ENCODE measurements at regions not wholly inside any gene's neighbourhood (a gene's known extent, or its start where the extent isn't known, plus 50 kb on each side); places are given as distances from the start of the nearest gene placed in this dataset.

DNA sequence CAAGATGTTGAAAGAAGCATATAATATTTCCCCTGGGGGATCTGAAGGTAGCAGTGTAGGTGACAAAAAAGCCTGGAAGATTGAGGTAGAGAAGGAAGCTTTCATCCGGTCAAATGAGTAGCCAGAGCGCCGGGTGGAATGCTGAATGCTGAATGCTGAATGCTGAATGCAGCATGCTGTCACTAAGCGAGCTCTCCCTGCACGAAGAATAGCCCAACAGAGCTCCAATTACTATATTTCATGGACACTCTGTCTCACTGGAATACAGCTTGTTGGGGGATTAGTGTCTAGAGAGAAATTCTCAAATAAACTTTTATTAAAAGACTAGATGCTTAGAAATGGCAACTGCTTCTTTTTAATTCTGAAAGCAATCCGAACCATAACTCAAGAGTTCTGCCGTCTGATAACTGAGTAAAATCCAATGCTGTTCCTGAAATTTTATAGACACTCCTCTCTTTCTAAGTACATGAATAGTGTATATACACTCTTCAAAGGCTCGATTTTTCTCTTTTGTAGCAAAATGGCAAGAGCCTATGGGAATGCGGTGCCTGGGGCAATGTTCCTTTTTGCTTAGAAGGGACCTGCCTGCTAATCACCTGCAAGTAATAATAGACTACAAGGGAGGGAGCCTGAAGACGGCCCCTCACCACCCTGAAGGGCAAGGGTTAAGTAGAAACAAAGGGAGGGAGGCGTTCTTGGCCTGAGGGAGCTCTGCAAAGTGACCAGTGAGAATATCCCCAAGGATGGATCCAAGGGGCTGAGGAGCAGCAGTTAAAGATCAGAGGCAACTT is 203.7 kb upstream of the ESRRG start:
- H3K9ac ChIP-seq (ENCODE audit: low read depth, low read length), result no peak overlapping the region
- no peaks in the 10 kb centered on the region for H3K36me3 ChIP-seq (ENCODE audit: insufficient read depth, low read length)
- H3K4me1 ChIP-seq (ENCODE audit: insufficient read depth, low read length), result peaks cover 30% of the 10 kb centered on the region
- H3K9me3 ChIP-seq (ENCODE audit: control insufficient read depth, insufficient read depth, low read length), result no peaks in the 10 kb centered on the region

DNA sequence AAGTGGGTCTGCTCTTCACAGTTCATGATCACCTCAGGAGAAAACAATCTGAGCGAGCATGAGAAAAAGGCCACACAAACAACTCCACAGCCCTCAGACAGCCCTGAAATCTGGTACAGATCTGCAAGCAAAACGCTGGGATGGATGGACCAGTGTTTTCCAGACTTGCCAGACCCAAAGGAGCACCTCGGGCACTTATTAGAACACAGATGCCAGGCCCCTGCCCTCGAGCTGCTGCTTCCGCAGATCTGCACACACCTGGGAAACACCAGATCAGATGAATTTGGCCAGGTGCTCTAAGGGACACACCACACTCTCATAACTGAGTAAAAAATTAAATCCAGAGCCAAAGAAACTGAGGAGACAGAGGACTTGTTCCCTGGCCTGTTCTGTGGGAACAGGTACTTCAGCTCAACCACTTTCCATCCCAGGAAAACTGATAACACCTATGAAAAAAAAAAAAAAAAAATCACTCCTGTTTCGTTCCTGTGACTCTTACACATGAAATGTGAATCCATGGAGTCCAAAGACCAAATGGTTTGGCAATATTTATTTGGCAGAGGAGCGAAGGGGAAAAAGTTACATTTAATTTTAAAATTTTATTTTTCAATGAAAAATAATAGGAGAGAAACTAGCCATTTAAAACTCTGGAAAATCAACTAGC is 202.9 kb upstream of the ESRRG start:
- Histone ChIP-seq H3K9me3 (ENCODE audit: control insufficient read depth, insufficient read depth, low read length) (no peaks in the 10 kb centered on the region), H3K36me3 (ENCODE audit: insufficient read depth, low read length) (no peaks in the 10 kb centered on the region), H3K4me1 (ENCODE audit: insufficient read depth, low read length) (peaks cover 30% of the 10 kb centered on the region), H3K9ac (ENCODE audit: low read depth, low read length) (no peak overlapping the region)

- Histone ChIP-seq H3K9ac (ENCODE audit: low read depth, low read length) (no peak overlapping the region), H3K36me3 (ENCODE audit: insufficient read depth, low read length) (no peaks in the 10 kb centered on the region), H3K9me3 (ENCODE audit: control insufficient read depth, insufficient read depth, low read length) (no peaks in the 10 kb centered on the region), H3K4me1 (ENCODE audit: insufficient read depth, low read length) (peaks cover 19% of the 10 kb centered on the region)
Measured at GRCh38 chr1:216924732-216925131, 201.5 kb upstream of the ESRRG start.

DNA sequence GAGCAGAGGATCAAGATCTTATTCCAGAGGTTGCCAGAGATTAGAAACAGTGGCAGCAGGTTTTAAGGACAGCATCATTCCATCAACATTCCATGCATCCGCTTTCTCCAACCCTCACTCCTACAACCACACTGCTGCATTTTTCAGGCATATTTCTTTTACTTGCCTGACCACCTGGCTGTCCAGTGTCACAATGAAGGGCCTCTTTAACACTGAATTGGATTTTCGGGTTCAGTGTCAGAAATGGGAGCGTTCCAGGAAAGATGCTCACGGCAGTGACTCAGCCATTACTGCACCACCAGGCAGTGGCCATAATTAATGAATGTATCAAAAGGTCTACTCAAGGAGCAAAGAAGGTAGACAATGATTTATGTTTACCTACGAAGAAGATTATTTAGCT is 200.4 kb upstream of the ESRRG start:
- no peaks in the 10 kb centered on the region for H3K9me3 ChIP-seq (ENCODE audit: control insufficient read depth, insufficient read depth, low read length)
- peaks cover 16% of the 10 kb centered on the region for H3K4me1 ChIP-seq (ENCODE audit: insufficient read depth, low read length)
- H3K9ac ChIP-seq (ENCODE audit: low read depth, low read length), result no peak overlapping the region
- no peaks in the 10 kb centered on the region for H3K36me3 ChIP-seq (ENCODE audit: insufficient read depth, low read length)

- Histone ChIP-seq H3K36me3 (ENCODE audit: insufficient read depth, low read length) (no peaks in the 10 kb centered on the region), H3K9ac (ENCODE audit: low read depth, low read length) (no peak overlapping the region), H3K4me1 (ENCODE audit: insufficient read depth, low read length) (peaks cover 13% of the 10 kb centered on the region), H3K9me3 (ENCODE audit: control insufficient read depth, insufficient read depth, low read length) (no peaks in the 10 kb centered on the region)
Measured at GRCh38 chr1:216922406-216922805, 199.2 kb upstream of the ESRRG start.

GRCh38 chr1:216921866-216922265 is 198.6 kb upstream of the ESRRG start:
- Histone ChIP-seq H3K36me3 (ENCODE audit: insufficient read depth, low read length) (no peaks in the 10 kb centered on the region), H3K9me3 (ENCODE audit: control insufficient read depth, insufficient read depth, low read length) (no peaks in the 10 kb centered on the region), H3K9ac (ENCODE audit: low read depth, low read length) (no peak overlapping the region), H3K4me1 (ENCODE audit: insufficient read depth, low read length) (peaks cover 7% of the 10 kb centered on the region; the same call in 1 of the 2 replicates)

GRCh38 chr1:216919060-216919970 is 196.1 kb upstream of the ESRRG start:
- no peaks in the 10 kb centered on the region for H3K36me3 ChIP-seq (ENCODE audit: insufficient read depth, low read length)
- no peak overlapping the region for H3K9ac ChIP-seq (ENCODE audit: low read depth, low read length)
- H3K9me3 ChIP-seq (ENCODE audit: control insufficient read depth, insufficient read depth, low read length), result no peaks in the 10 kb centered on the region
- no peaks in the 10 kb centered on the region for H3K4me1 ChIP-seq (ENCODE audit: insufficient read depth, low read length)

DNA sequence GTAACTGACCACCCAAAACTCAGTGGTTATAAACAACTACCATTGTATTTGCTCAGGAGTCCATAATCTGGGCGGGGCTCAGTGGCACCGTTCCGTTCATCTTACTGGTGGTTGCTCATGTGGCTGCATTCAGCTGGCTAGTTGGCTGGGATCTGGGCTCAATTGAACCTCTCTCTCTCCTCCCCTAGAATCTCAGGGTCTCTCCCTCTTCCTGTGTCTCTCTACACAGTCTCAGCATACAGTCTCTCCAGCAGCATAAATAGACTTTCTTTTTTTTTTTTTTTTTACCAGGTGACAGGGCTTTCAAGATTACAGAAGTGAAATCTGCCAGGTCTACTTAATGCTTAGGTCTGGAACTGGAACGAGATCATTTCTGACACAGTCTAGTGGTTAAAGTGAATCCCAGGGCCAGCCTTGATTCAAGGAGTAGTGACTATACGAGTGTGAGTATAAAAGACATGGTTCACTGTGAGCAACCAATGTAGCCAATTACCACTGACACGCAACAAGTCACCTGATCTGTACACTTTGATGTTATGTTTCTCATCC is 193.7 kb upstream of the ESRRG start:
- Histone ChIP-seq H3K36me3 (ENCODE audit: insufficient read depth, low read length) (no peaks in the 10 kb centered on the region), H3K9me3 (ENCODE audit: control insufficient read depth, insufficient read depth, low read length) (no peaks in the 10 kb centered on the region), H3K4me1 (ENCODE audit: insufficient read depth, low read length) (no peaks in the 10 kb centered on the region), H3K9ac (ENCODE audit: low read depth, low read length) (no peak overlapping the region)

GRCh38 chr1:216914974-216915373 is 191.7 kb upstream of the ESRRG start:
- Histone ChIP-seq H3K9me3 (ENCODE audit: control insufficient read depth, insufficient read depth, low read length) (no peaks in the 10 kb centered on the region), H3K9ac (ENCODE audit: low read depth, low read length) (no peak overlapping the region), H3K4me1 (ENCODE audit: insufficient read depth, low read length) (peaks cover 2% of the 10 kb centered on the region; the same call in 1 of the 2 replicates), H3K36me3 (ENCODE audit: insufficient read depth, low read length) (no peaks in the 10 kb centered on the region)

DNA sequence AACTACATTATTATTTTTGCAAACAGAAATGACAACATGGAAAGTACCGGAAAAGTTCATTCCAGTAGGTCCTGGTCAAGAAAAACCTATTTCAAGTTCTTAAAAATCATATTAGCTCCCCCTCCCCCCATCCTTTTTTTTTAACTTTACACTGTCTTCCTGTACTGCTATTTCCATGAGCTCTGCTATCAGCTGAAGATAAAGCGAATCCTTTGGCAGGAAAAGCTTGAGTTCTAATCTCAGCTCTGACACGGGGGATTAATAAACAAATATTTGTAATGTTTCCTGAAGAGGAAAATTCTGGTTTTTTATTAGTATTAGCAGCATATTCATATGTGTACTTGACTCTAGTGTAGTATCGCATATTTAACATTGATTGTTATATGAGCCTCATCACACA is 190.7 kb upstream of the ESRRG start:
- Histone ChIP-seq H3K4me1 (ENCODE audit: insufficient read depth, low read length) (peaks cover 2% of the 10 kb centered on the region; the same call in 1 of the 2 replicates), H3K36me3 (ENCODE audit: insufficient read depth, low read length) (no peaks in the 10 kb centered on the region), H3K9me3 (ENCODE audit: control insufficient read depth, insufficient read depth, low read length) (no peaks in the 10 kb centered on the region), H3K9ac (ENCODE audit: low read depth, low read length) (no peak overlapping the region)

- Histone ChIP-seq H3K9me3 (ENCODE audit: control insufficient read depth, insufficient read depth, low read length) (no peaks in the 10 kb centered on the region), H3K9ac (ENCODE audit: low read depth, low read length) (no peak overlapping the region), H3K36me3 (ENCODE audit: insufficient read depth, low read length) (no peaks in the 10 kb centered on the region; the same call in 1 of the 2 replicates), H3K4me1 (ENCODE audit: insufficient read depth, low read length) (peaks cover 2% of the 10 kb centered on the region; the same call in 1 of the 2 replicates)
Measured at GRCh38 chr1:216910081-216910840, 187.0 kb upstream of the ESRRG start.

DNA sequence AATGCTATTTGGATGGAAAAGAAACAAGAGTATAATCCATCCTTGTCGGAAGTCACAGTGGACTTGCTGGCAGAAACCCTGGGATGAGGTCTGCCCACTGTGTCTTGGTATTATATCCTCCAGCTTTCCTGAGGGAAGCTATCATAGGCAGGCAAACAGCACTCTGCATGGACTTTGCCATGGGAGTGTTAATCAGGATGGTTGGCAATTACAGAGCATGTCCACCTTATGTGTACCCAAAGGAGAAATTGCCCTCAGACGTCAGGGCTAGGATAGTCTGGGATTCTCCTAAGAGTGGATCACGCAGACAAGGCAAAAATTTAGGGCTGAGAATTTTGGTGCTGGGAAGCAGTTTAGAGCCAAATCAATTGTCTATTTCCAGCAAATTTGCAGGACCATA is 184.9 kb upstream of the ESRRG start:
- no peak overlapping the region for H3K9ac ChIP-seq (ENCODE audit: low read depth, low read length)

DNA sequence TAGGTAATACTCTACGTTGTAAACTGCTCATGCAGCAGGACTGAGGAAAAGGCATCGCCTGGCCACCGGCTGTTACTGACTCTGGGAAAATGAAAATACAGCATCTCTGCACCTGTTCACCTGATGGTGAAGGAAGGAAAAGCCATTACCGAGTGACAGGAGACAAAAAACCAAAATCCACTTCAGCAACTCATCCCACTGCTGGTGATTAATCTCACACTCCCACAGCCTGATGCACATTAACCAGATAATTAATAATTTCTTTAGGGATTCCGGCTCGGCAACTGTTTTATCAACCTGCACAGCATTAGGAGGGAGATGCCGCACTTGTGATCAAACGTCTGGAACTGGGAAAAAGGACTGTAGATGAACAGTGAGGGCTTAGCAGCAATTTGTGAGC is 183.9 kb upstream of the ESRRG start:
- H3K36me3 ChIP-seq (ENCODE audit: insufficient read depth, low read length), result no peaks in the 10 kb centered on the region; the same call in 1 of the 2 replicates
- H3K9ac ChIP-seq (ENCODE audit: low read depth, low read length), result no peak overlapping the region
- peaks cover 17% of the 10 kb centered on the region for H3K4me1 ChIP-seq (ENCODE audit: insufficient read depth, low read length)
- no peaks in the 10 kb centered on the region for H3K9me3 ChIP-seq (ENCODE audit: control insufficient read depth, insufficient read depth, low read length)

More for the DNA sequence above, 184.9 kb upstream of the ESRRG start:
- Histone ChIP-seq H3K4me1 (ENCODE audit: insufficient read depth, low read length) (peaks cover 17% of the 10 kb centered on the region), H3K36me3 (ENCODE audit: insufficient read depth, low read length) (no peaks in the 10 kb centered on the region; the same call in 1 of the 2 replicates), H3K9me3 (ENCODE audit: control insufficient read depth, insufficient read depth, low read length) (no peaks in the 10 kb centered on the region)

All from ES-I3 (cell line).